HG02870 (cell line): ENCODE measurements at regions not wholly inside any gene's neighbourhood (a gene's known extent, or its start where the extent isn't known, plus 50 kb on each side); places are given as distances from the start of the nearest gene placed in this dataset.
"Not testable (repeated sequence)": the region's sequence is repeated elsewhere in the genome, so short reads cannot be mapped to it uniquely, and the experiment has no call there.

ENCODE experiments used
- ATAC-seq: cut with Tn5 transposase; IDR thresholded peaks from one replicate; pipeline ENCODE4 v1.9.1; 2021; ENCODE audit warnings: mild to moderate bottlenecking, moderate library complexity; ENCODE audit not compliant: unreplicated experiment

DNA sequence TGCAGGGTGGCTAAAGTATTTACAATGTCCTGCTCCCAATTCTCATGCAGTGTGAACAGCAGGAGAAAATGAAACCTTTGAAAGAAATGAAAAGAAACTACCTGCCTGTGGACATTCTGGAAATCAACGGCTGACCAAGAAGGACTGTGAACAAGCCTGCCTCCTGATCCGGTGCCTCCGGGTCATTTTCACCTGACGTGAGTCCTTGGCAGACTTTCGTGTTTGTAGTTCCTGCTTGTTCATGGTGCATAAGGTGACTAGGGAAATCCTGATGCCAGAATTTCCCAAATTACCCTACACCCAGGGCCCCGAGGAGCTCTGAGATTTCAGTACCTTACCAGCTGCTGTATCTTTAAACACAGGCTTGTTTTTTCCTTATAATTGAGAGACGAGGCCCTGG lies 317.5 kb downstream of the TLE1 start:
- no peak for ATAC-seq

GRCh38 chr9:81370650-81371049 lies 318.7 kb downstream of the TLE1 start:
- no peak for ATAC-seq

GRCh38 chr9:81370096-81370495 lies 319.3 kb downstream of the TLE1 start:
- ATAC-seq, result no peak

- ATAC-seq, result no peak
These were observed 320.2 kb downstream of the TLE1 start for GRCh38 chr9:81369121-81369520.

DNA sequence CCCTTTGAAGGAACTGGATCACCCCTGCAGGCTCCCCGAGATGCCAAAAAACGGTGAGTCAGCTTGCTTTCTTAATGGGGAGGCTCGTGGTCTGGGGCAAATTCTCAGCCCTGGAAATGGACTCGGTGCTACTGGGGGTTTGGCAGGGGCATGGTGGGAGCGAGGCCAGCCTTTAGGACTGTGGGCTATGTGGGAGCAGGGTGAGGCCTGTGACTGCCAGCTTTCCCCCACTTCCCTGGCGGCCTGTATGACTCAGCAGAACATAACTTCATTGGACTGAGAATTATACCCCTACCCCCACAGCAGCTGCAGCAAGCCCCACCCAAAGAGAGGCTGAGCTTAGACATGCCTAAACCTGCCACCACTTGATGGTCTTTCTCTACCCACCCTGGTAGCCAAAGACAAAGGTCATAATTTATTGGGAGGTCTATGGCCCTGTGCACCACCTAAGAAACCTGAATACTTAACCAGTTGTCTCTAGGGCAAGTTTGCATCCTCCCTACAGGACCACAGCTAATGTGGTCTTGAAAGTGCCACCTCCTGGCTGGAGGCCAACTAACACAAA lies 325.3 kb downstream of the TLE1 start:
- ATAC-seq, result no peak

GRCh38 chr9:81361296-81361695 lies 328.1 kb downstream of the TLE1 start:
- ATAC-seq, result no peak

DNA sequence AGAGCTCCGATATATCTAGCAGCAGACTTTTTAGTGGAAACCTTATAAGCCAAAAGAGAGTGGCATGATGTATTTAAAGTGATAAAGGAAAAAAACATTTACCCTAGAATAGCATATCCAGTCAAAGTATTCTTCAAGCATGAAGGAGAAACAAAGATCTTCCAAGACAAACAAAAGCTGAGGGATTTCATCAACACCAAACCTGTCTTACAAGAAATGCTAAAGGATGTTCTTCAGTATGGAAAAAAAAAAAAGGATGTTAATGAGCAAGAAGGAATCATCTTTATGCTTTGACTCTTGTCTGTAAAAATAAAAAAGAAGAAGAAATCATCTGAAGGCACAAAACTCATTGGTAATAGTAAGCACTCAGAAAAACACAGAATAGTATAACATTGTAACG lies 338.2 kb downstream of the TLE1 start:
- ATAC-seq, result no peak

- ATAC-seq, result no peak
These were observed 345.0 kb downstream of the TLE1 start for GRCh38 chr9:81344366-81344765.

DNA sequence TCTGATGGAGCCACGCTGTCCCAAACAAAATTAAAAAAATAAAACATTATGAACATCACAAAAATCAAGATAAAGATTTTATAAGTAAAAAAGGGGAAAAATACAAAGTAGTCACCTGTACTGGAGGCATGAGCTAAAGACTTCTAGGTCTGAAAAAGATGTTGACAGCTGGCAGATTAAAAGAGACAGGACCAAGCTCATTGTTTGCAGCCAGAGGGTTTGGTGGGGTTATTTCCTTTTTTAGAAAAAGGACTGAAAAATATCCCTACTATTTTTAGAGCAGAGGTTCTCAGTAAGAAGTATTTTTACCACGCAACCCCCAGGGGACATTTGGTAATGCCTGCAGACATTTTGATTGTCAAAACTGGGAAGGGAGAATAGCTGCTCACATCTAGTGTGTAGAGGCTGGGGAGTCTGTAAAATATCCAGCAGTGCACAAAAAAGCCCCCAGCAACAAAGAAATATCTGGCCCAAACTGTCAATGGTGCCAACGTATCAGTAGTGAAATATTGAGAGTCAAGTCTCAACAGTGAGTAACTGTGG lies 353.4 kb downstream of the TLE1 start:
- ATAC-seq, result no peak

GRCh38 chr9:81321551-81321950 lies 367.8 kb downstream of the TLE1 start:
- ATAC-seq, result no peak

- no peak for ATAC-seq
These were observed 368.4 kb downstream of the TLE1 start for GRCh38 chr9:81320909-81321482.

DNA sequence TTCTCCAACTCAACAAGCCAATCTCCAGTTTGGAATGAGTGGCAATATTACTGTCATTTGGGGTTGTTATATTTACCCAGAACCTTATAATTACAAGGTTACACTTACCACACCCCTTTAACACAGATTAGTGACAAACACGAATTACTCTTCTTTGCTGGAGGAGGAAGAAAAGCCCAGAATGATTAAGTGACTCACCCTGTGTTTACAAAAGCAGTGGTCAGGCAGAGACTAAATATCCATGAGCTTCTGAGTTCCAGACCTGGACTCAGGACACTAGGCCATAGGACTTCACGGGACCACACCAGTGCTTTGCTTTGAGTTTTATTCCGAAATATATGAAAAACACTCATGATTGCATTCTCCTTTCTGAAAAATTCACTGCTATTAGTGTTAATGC lies 370.8 kb downstream of the TLE1 start:
- ATAC-seq, result no peak

GRCh38 chr9:81317939-81318338 lies 371.4 kb downstream of the TLE1 start:
- ATAC-seq, result no peak

- ATAC-seq, result no peak
These were observed 372.1 kb downstream of the TLE1 start for GRCh38 chr9:81317223-81317622.

DNA sequence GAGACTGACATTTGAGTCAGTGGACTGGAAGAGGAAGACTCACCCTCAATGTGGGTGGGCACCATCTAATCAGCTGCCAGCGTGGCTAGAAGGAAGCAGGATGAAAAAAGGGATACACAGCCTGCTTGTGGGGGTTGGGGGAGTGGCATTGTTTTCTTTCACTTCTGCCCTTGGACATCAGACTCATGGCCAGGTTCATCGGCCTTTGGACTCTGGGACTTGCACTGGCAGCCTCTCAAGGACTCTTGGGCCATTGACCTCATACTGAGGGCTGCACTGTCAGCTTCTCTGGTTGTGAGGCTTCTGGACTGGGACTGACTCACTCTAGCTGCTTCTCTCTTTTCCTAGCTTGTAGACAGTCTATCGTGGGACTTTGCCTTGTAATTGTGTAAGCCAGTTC lies 374.9 kb downstream of the TLE1 start:
- ATAC-seq, result no peak

GRCh38 chr9:81313877-81314276 lies 375.5 kb downstream of the TLE1 start:
- ATAC-seq, result no peak

- no peak for ATAC-seq
These were observed 377.0 kb downstream of the TLE1 start for GRCh38 chr9:81312346-81312745.

- no peak for ATAC-seq
These were observed 380.9 kb downstream of the TLE1 start for GRCh38 chr9:81308404-81308803.

GRCh38 chr9:81307791-81308190 lies 381.6 kb downstream of the TLE1 start:
- ATAC-seq, result not testable (repeated sequence)

DNA sequence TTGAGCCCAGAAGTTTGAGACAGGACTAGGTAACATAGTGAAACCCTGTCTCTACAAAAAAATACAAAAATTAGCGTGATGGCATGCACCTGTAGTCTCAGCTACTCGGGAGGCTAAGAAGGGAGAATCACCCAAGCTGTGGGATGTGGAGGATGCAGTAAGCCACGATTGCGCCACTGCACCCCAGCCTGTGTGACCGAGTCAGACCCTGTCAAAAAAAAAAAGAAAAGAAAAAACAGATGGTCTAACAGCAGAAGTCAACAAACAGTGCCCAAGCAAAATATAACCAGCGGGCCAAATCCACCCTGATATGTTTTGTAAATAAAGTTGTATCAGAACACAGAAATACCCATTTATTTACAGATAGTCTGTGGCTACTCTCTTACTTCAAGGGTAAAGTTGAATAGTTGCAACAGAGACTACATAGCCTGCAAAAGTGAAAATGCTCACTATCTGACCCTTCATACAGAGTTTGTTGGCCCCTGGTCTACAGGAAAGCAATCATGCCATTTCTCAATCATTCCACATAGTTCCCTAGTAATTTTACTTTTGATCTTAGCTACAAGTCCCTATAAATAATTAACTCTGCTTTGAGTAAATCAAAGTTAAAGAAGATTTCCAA lies 383.7 kb downstream of the TLE1 start:
- ATAC-seq, result no peak

- no peak for ATAC-seq
These were observed 385.7 kb downstream of the TLE1 start for GRCh38 chr9:81303658-81304057.

- ATAC-seq, result no peak
These were observed 395.7 kb downstream of the TLE1 start for GRCh38 chr9:81293651-81294050.
